ENCODE measurements at regions not wholly inside any gene's neighbourhood (a gene's known extent, or its start where the extent isn't known, plus 50 kb on each side); places are given as distances from the start of the nearest gene placed in this dataset.

- Histone ChIP-seq H4K20me1 (ENCODE audit: control insufficient read depth, extremely low read depth, insufficient read depth, low read length) (no peaks in the 10 kb centered on the region), H2AFZ (ENCODE audit: control insufficient read depth, low read length) (no peak overlapping the region), H3K79me2 (ENCODE audit: control insufficient read depth, insufficient read depth, low read length) (no peaks in the 10 kb centered on the region), H3K27me3 (ENCODE audit: control insufficient read depth, extremely low read depth, insufficient read depth, low read length) (no peaks in the 10 kb centered on the region), H3K4me2 (ENCODE audit: control insufficient read depth, extremely low read depth, insufficient read depth, low read depth, low read length) (no peak overlapping the region), H3K4me1 (ENCODE audit: control insufficient read depth, extremely low read depth, insufficient read depth, low read length) (no peaks in the 10 kb centered on the region), H3K9me1 (ENCODE audit: control insufficient read depth, extremely low read depth, insufficient read depth, low read length) (no peaks in the 10 kb centered on the region), H3K9me3 (ENCODE audit: control insufficient read depth, low read depth, low read length) (no peaks in the 10 kb centered on the region), H3K9ac (ENCODE audit: control insufficient read depth, extremely low read depth, insufficient read depth, low read length) (no peak overlapping the region), H3K4me3 (ENCODE audit: control insufficient read depth in 2 of 3, extremely low read depth in 1 of 3, insufficient read depth in 2 of 3, low read depth in 1 of 3, low read length in 3 of 3) (no peak overlapping the region), H3K36me3 (ENCODE audit: control insufficient read depth in 2 of 2, extremely low read depth in 1 of 2, insufficient read depth in 2 of 2, low read length in 2 of 2) (no peaks in the 10 kb centered on the region), H3K27ac (ENCODE audit: control insufficient read depth, insufficient read depth, low read length) (no peak overlapping the region)
- TF ChIP-seq CTCF (optimal IDR thresholded peaks at IDR 0.05 in 1 of 3, IDR thresholded peaks at IDR 0.05 in 1 of 3, conservative IDR thresholded peaks at IDR 0.05 in 1 of 3; ENCODE audit: extremely low read depth in 1 of 3, insufficient read depth in 2 of 3, low read length in 3 of 3) (no peak), EZH2 (IDR thresholded peaks at IDR 0.05; ENCODE audit: low read length) (no peak)
- no peak for DNase-seq (ENCODE audit: low read depth, low spot score)
- dilution Hi-C loops (cut with MboI; ENCODE audit: extremely low pct_ligation_motif_present, low sequenced_read_pairs): no loop called here
- no peak for FAIRE-seq
Observed at GRCh38 chr12:66735275-66735674, 56.4 kb upstream of the GRIP1 start.

- FAIRE-seq: no peak
- dilution Hi-C loops (cut with MboI; ENCODE audit: extremely low pct_ligation_motif_present, low sequenced_read_pairs): no loop called here
- no peak for TF ChIP-seq EZH2 (IDR thresholded peaks at IDR 0.05; ENCODE audit: low read length)
- no peak for TF ChIP-seq CTCF (optimal IDR thresholded peaks at IDR 0.05 in 1 of 3, IDR thresholded peaks at IDR 0.05 in 1 of 3, conservative IDR thresholded peaks at IDR 0.05 in 1 of 3; ENCODE audit: extremely low read depth in 1 of 3, insufficient read depth in 2 of 3, low read length in 3 of 3)
- Histone ChIP-seq H3K4me3 (ENCODE audit: control insufficient read depth in 2 of 3, extremely low read depth in 1 of 3, insufficient read depth in 2 of 3, low read depth in 1 of 3, low read length in 3 of 3) (no peak overlapping the region), H3K36me3 (ENCODE audit: control insufficient read depth in 2 of 2, extremely low read depth in 1 of 2, insufficient read depth in 2 of 2, low read length in 2 of 2) (no peaks in the 10 kb centered on the region), H4K20me1 (ENCODE audit: control insufficient read depth, extremely low read depth, insufficient read depth, low read length) (no peaks in the 10 kb centered on the region), H3K9me1 (ENCODE audit: control insufficient read depth, extremely low read depth, insufficient read depth, low read length) (no peaks in the 10 kb centered on the region), H3K79me2 (ENCODE audit: control insufficient read depth, insufficient read depth, low read length) (no peaks in the 10 kb centered on the region), H3K4me2 (ENCODE audit: control insufficient read depth, extremely low read depth, insufficient read depth, low read depth, low read length) (no peak overlapping the region), H3K4me1 (ENCODE audit: control insufficient read depth, extremely low read depth, insufficient read depth, low read length) (no peaks in the 10 kb centered on the region), H2AFZ (ENCODE audit: control insufficient read depth, low read length) (no peak overlapping the region), H3K27ac (ENCODE audit: control insufficient read depth, insufficient read depth, low read length) (no peak overlapping the region), H3K27me3 (ENCODE audit: control insufficient read depth, extremely low read depth, insufficient read depth, low read length) (no peaks in the 10 kb centered on the region), H3K9me3 (ENCODE audit: control insufficient read depth, low read depth, low read length) (no peaks in the 10 kb centered on the region), H3K9ac (ENCODE audit: control insufficient read depth, extremely low read depth, insufficient read depth, low read length) (no peak overlapping the region)
- no peak for DNase-seq (ENCODE audit: low read depth, low spot score)
Observed at GRCh38 chr12:66736931-66737330, 58.1 kb upstream of the GRIP1 start.

Measured in keratinocyte (primary cell).